GM13977 (cell line): ENCODE measurements at regions not wholly inside any gene's neighbourhood (a gene's known extent, or its start where the extent isn't known, plus 50 kb on each side); places are given as distances from the start of the nearest gene placed in this dataset.

Experiments
- DNase-seq: peaks from one replicate; pipeline ENCODE4 v3.0.0; 2012; ENCODE audit warnings: low spot score
- CTCF ChIP-seq: IDR thresholded peaks from 2 replicates; pipeline ENCODE4 v1.5.1; 2012; ENCODE audit warnings: mild to moderate bottlenecking, control low read depth; ENCODE audit not compliant: insufficient read depth; ENCODE audit errors: extremely low read depth, missing control alignments
- in situ Hi-C: fragments of 300-500 bp; cut with MboI; formaldehyde crosslinking; loops from one replicate; pipeline ENCODE4 v1.12.0; 2022; ENCODE audit warnings: low sequenced_read_pairs, low pct_unique_long_range_greater_than_20kb, mixed read lengths, inconsistent platforms; ENCODE audit not compliant: unreplicated experiment

- in situ Hi-C loops = no loop called here
- TF ChIP-seq CTCF = no peak
- DNase-seq = no peak
Observed at GRCh38 chr4:64776820-64777219, 367.6 kb upstream of the TECRL start.

- DNase-seq = no peak
- in situ Hi-C loops = no loop called here
Observed at GRCh38 chr4:64774626-64775025, 365.4 kb upstream of the TECRL start.

GRCh38 chr4:64771149-64771548 lies 361.9 kb upstream of the TECRL start:
- DNase-seq = no peak
- TF ChIP-seq CTCF = no peak
- in situ Hi-C loops = no loop called here

More at GRCh38 chr4:64774626-64775025, 365.4 kb upstream of the TECRL start:
- no peak for TF ChIP-seq CTCF

GRCh38 chr4:64767547-64767946 lies 358.3 kb upstream of the TECRL start:
- in situ Hi-C loops = no loop called here
- DNase-seq = no peak
- no peak for TF ChIP-seq CTCF

GRCh38 chr4:64766565-64766964 lies 357.3 kb upstream of the TECRL start:
- no peak for TF ChIP-seq CTCF
- in situ Hi-C loops = no loop called here
- no peak for DNase-seq

- no peak for DNase-seq
- TF ChIP-seq CTCF = no peak
- in situ Hi-C loops = no loop called here
Observed at GRCh38 chr4:64756016-64756415, 346.8 kb upstream of the TECRL start.
